ENCODE measurements at regions not wholly inside any gene's neighbourhood (a gene's known extent, or its start where the extent isn't known, plus 50 kb on each side); places are given as distances from the start of the nearest gene placed in this dataset.

DNA sequence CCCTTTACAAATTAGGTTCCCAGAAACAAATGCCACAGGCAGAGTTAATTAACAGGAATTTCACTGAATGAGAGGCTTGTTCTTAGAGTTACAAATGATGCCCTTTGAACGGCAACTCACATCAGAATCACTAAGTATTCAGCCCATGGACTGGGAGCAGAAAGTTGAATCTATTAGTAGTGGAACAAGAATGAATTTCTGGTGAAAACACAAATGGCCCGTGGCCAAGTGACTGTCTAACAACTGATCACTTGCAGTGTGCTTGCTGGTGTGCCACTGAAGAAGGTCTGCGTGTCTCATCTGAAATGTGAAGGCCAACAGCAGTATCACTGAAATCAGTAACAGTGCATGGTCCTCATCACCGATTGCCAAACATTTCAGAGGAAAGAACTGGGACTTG lies 893.4 kb upstream of the TMEM132C start:
- H3K27ac ChIP-seq (ENCODE audit: low read depth, low read length): no peak overlapping the region
- ChIA-PET POLR2A (no interaction called here), CTCF (interaction anchor here (0.6 kb wide), 1 partner anchor 317 kb away, joined by 3 read pairs; no protein-coding TSS in a partner anchor)
- no peak for DNase-seq (ENCODE audit: low read depth, low spot score)
- no peak overlapping the region for H3K4me3 ChIP-seq (ENCODE audit: low read depth, low read length)
- H3K27me3 ChIP-seq (ENCODE audit: control insufficient read depth, insufficient read depth, low read length): no peaks in the 10 kb centered on the region
- peaks cover 9% of the 10 kb centered on the region for H3K9me3 ChIP-seq (ENCODE audit: control insufficient read depth, insufficient read depth, low read length)
- TF ChIP-seq, protein P1, sequence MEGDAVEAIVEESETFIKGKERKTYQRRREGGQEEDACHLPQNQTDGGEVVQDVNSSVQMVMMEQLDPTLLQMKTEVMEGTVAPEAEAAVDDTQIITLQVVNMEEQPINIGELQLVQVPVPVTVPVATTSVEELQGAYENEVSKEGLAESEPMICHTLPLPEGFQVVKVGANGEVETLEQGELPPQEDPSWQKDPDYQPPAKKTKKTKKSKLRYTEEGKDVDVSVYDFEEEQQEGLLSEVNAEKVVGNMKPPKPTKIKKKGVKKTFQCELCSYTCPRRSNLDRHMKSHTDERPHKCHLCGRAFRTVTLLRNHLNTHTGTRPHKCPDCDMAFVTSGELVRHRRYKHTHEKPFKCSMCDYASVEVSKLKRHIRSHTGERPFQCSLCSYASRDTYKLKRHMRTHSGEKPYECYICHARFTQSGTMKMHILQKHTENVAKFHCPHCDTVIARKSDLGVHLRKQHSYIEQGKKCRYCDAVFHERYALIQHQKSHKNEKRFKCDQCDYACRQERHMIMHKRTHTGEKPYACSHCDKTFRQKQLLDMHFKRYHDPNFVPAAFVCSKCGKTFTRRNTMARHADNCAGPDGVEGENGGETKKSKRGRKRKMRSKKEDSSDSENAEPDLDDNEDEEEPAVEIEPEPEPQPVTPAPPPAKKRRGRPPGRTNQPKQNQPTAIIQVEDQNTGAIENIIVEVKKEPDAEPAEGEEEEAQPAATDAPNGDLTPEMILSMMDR (IDR thresholded peaks at IDR 0.05; ENCODE audit: low read depth, low read length): no peak

DNA sequence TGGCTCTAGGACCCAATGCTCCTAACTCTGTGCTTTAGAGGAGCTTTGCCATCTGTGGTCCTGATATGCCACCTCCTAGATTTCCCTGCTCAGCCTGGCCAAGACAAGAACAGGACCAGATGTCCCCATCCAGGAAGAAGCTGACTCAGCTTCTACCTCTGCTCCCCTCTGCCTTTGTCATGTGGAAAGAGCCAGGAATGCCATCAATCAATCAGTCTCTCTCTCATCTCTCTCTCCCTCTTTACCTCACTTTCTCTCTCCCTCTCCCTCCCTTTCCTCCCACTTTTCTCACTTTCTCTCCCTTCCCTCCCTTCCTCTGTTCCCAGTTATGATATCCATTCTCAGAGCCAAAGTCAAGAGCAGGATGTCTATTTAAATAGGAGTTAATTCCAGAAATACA lies 892.5 kb upstream of the TMEM132C start:
- DNase-seq (ENCODE audit: low read depth, low spot score): no peak
- ChIA-PET POLR2A (no interaction called here), CTCF (interaction anchor here (0.6 kb wide), 1 partner anchor 346 kb away, joined by 5 read pairs; no protein-coding TSS in a partner anchor)
- Histone ChIP-seq H3K27ac (ENCODE audit: low read depth, low read length) (no peak overlapping the region), H3K9me3 (ENCODE audit: control insufficient read depth, insufficient read depth, low read length) (peaks cover 9% of the 10 kb centered on the region), H3K27me3 (ENCODE audit: control insufficient read depth, insufficient read depth, low read length) (no peaks in the 10 kb centered on the region), H3K4me3 (ENCODE audit: low read depth, low read length) (no peak overlapping the region)
- TF ChIP-seq, protein P1 (IDR thresholded peaks at IDR 0.05; ENCODE audit: low read depth, low read length): no peak

DNA sequence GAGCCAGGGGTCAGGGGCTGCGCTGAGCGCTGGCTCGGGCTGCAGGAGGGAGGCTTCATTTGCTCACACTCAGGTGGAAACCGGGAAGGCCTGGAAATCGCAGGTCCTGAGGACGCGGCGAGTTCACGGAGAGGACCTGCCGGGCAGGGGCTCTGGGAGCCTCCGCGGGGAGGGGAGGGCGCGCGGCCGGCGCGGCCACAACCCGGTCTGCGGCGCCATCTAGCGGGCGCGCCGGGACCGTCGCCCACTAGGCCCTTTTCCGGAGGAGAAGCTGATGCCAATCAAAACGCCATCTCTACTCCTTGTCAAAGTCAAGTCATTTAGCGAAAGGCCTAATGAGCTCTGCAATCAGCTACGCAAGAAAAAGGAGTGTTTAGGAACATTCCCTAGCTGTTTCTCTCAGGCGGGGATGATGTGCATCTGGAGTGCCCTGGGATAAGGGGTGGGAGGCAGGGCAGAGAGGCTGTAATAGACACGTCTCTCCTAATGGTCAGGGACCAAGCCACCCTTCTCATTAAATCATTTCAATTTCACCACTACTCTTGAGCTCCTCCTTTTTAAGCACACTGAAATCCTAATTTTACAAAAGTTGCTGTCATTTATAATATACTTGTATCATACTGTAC lies 885.8 kb upstream of the TMEM132C start:
- ChIA-PET POLR2A (no interaction called here), CTCF (interaction anchor here (0.6 to 3.8 kb wide), 43 partner anchors 8 to 1313 kb away, joined by 3 to 65 read pairs (median 4); no protein-coding TSS in a partner anchor)
- DNase-seq (ENCODE audit: low read depth, low spot score): no peak
- Histone ChIP-seq H3K4me3 (ENCODE audit: low read depth, low read length) (peak overlapping the region; percentile 55), H3K27me3 (ENCODE audit: control insufficient read depth, insufficient read depth, low read length) (no peaks in the 10 kb centered on the region), H3K9me3 (ENCODE audit: control insufficient read depth, insufficient read depth, low read length) (peaks cover 12% of the 10 kb centered on the region), H3K27ac (ENCODE audit: low read depth, low read length) (no peak overlapping the region)
- TF ChIP-seq, protein P1 (IDR thresholded peaks at IDR 0.05; ENCODE audit: low read depth, low read length): peak; percentile 74

DNA sequence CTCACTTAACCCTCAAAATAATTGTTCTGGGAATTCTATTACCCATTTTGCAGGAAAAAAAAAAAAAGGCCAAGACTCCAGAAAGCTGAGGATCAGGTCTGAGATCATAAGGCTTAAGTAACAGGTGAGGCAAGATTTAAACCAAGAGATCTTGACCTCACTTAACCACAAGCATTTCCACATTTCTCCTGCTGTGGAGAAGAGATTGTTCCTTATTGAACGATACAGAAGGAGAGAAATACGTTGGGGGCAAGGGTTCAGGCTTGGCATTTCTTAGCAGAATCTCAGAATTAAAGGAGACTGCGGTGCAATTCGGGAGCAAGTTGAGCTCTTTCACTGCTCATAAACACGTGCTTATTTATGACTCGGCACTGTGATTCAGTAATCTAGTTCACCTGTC lies 885.3 kb upstream of the TMEM132C start:
- DNase-seq (ENCODE audit: low read depth, low spot score): no peak
- H3K4me3 ChIP-seq (ENCODE audit: low read depth, low read length): no peak overlapping the region
- H3K27me3 ChIP-seq (ENCODE audit: control insufficient read depth, insufficient read depth, low read length): no peaks in the 10 kb centered on the region
- ChIA-PET POLR2A (no interaction called here), CTCF (interaction anchor here (0.6 to 3.8 kb wide), 43 partner anchors 7 to 1313 kb away, joined by 3 to 65 read pairs (median 4); no protein-coding TSS in a partner anchor)
- H3K27ac ChIP-seq (ENCODE audit: low read depth, low read length): no peak overlapping the region
- TF ChIP-seq, protein P1 (IDR thresholded peaks at IDR 0.05; ENCODE audit: low read depth, low read length): no peak
- peaks cover 12% of the 10 kb centered on the region for H3K9me3 ChIP-seq (ENCODE audit: control insufficient read depth, insufficient read depth, low read length)

DNA sequence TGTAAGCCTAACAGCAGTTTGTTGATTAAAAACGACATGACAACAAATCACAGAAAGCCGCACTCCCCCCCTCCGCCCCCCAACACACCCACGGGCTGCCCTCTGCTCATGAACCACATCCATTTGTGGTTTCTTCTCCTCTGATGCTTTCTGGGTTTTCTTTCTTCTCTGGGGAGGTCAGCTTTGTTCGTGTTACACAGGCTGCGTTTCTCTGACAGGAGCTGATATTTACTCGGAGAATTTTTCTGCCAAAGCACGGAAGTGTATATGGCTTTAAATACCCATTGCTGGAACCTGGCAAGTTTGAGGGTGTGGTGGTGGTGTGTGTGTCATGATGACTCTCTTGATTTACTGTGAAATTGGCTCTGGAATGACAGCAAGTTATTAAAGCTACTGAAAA lies 883.7 kb upstream of the TMEM132C start:
- Histone ChIP-seq H3K27me3 (ENCODE audit: control insufficient read depth, insufficient read depth, low read length) (no peaks in the 10 kb centered on the region), H3K4me3 (ENCODE audit: low read depth, low read length) (no peak overlapping the region), H3K27ac (ENCODE audit: low read depth, low read length) (no peak overlapping the region), H3K9me3 (ENCODE audit: control insufficient read depth, insufficient read depth, low read length) (peaks cover 17% of the 10 kb centered on the region)
- POLR2A ChIA-PET: interaction anchor here (0.6 kb wide), 1 partner anchor 205 kb away, joined by 3 read pairs; no protein-coding TSS in a partner anchor
- TF ChIP-seq, protein P1 (IDR thresholded peaks at IDR 0.05; ENCODE audit: low read depth, low read length): no peak
- no peak for DNase-seq (ENCODE audit: low read depth, low spot score)
- CTCF ChIA-PET: interaction anchor here (3.4 to 3.8 kb wide), 2 partner anchors 275 to 295 kb away, joined by 34 to 65 read pairs; no protein-coding TSS in a partner anchor
